ENCODE measurements at regions not wholly inside any gene's neighbourhood (a gene's known extent, or its start where the extent isn't known, plus 50 kb on each side); places are given as distances from the start of the nearest gene placed in this dataset.
"Not testable (repeated sequence)": the region's sequence is repeated elsewhere in the genome, so short reads cannot be mapped to it uniquely, and the experiment has no call there.

- TF ChIP-seq, protein P1, sequence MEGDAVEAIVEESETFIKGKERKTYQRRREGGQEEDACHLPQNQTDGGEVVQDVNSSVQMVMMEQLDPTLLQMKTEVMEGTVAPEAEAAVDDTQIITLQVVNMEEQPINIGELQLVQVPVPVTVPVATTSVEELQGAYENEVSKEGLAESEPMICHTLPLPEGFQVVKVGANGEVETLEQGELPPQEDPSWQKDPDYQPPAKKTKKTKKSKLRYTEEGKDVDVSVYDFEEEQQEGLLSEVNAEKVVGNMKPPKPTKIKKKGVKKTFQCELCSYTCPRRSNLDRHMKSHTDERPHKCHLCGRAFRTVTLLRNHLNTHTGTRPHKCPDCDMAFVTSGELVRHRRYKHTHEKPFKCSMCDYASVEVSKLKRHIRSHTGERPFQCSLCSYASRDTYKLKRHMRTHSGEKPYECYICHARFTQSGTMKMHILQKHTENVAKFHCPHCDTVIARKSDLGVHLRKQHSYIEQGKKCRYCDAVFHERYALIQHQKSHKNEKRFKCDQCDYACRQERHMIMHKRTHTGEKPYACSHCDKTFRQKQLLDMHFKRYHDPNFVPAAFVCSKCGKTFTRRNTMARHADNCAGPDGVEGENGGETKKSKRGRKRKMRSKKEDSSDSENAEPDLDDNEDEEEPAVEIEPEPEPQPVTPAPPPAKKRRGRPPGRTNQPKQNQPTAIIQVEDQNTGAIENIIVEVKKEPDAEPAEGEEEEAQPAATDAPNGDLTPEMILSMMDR (IDR thresholded peaks at IDR 0.05; ENCODE audit: low read depth, low read length, missing control alignments) = no peak
- no peak overlapping the region for H3K4me3 ChIP-seq (ENCODE audit: low read depth, low read length)
- no peak for DNase-seq (ENCODE audit: low read depth)
Measured at GRCh38 chr2:142572346-142573132, 304.9 kb upstream of the KYNU start.

DNA sequence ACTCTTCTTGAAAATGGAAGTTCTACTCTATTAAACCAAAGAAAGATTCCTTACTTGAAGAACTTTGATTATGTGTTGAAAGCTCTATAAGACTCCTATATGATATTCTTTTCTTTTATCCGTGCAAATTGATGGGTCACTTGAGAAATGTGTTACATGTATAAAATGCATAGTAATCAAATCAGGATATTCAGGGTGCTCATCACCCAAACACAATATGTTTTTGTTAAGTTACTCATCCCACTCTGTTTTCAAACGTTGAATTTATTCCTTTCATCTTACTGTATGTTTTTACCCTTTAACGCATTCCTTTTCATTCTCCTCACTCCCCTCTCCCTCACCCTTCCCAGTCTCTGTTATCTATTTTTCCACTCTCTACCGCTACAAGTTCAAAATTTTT is 305.5 kb upstream of the KYNU start:
- no peak overlapping the region for H3K4me3 ChIP-seq (ENCODE audit: low read depth, low read length)
- no peak for DNase-seq (ENCODE audit: low read depth)
- TF ChIP-seq, protein P1 (IDR thresholded peaks at IDR 0.05; ENCODE audit: low read depth, low read length, missing control alignments) = no peak

GRCh38 chr2:142562900-142563299 is 314.6 kb upstream of the KYNU start:
- TF ChIP-seq, protein P1 (IDR thresholded peaks at IDR 0.05; ENCODE audit: low read depth, low read length, missing control alignments) = no peak
- H3K4me3 ChIP-seq (ENCODE audit: low read depth, low read length) = no peak overlapping the region
- no peak for DNase-seq (ENCODE audit: low read depth)

DNA sequence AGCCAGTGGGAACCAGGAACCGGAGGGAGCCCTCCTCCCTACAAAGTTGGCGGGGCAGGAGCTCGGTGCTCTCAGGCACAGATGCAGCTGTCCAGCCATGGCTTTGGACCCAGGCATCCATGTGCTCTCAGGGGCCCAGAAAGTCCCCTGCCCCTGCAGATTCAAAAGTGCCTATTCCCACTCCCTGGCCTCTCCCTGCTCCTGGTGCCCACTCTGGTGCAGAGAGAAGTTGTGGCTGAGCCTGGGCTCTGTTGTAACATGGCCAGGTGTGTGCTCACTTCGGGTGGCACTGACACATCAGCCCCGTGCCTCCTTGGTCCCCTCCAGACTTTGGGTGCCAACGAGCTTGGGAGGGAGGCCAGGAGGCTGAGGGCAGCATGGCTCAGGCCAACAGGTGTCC is 315.8 kb upstream of the KYNU start:
- H3K4me3 ChIP-seq (ENCODE audit: low read depth, low read length) = no peak overlapping the region
- DNase-seq (ENCODE audit: low read depth) = no peak

DNA sequence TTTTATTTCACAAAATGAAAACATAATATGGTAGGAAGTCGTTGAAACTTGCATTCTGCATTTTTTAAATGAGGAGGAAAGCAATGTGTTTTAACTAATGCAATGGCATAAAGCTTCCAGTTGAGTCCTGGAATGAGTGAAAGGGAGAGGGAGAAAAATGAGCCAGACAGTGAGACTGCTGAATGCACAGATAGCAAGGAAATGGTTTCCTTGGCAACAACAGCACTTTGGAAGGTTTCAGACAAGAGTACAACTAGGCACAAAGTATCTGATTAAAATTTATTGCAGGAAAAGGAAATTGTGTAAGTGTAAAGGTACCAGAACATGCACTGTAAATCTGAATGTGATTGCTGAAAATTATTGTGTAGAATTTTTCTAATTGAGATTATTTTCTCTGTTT is 320.1 kb upstream of the KYNU start:
- TF ChIP-seq, protein P1 (IDR thresholded peaks at IDR 0.05; ENCODE audit: low read depth, low read length, missing control alignments) = no peak
- no peak overlapping the region for H3K4me3 ChIP-seq (ENCODE audit: low read depth, low read length)
- DNase-seq (ENCODE audit: low read depth) = no peak

More for the DNA sequence above, 315.8 kb upstream of the KYNU start:
- TF ChIP-seq, protein P1 (IDR thresholded peaks at IDR 0.05; ENCODE audit: low read depth, low read length, missing control alignments) = no peak

DNA sequence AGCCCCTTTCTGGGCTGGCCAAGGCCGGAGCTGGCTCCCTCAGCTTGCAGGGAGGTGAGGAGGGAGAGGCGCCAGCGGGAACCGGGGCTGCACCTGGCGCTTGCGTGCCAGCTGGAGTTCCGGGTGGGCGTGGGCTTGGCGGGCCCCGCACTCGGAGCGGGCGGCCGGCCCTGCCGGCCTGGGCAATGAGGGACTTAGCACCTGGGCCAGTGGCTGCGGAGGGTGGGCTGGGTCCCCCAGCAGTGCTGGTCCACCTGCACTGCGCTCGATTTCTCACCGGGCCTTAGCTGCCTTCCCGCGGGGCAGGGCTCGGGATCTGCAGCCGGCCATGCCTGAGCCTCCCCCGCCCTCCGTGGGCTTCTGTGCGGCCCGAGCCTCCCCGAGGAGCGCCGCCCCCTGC is 331.5 kb upstream of the KYNU start:
- not testable (repeated sequence) for DNase-seq (ENCODE audit: low read depth); H3K4me3 ChIP-seq (ENCODE audit: low read depth, low read length)

DNA sequence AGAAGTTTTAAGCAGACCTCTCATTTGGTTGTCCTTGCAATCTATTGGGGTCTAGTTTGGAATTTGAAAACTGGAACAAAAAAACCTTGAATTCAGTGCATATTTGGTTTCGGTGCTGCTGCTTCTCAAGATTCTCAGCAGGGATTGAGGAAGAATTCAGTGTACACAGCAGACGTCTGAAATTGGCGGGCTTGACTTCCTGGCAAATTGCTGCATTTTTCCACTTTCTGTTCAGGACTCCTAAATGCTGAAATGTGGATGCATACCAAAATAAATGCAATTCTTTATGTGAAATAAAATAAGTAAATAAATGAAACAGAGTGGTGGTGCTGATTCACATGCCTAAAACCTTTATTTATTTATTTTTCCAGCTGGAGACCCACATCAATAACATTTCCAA is 332.4 kb upstream of the KYNU start:
- H3K4me3 ChIP-seq (ENCODE audit: low read depth, low read length) = no peak overlapping the region
- TF ChIP-seq, protein P1 (IDR thresholded peaks at IDR 0.05; ENCODE audit: low read depth, low read length, missing control alignments) = no peak

More for the DNA sequence above, 332.4 kb upstream of the KYNU start:
- no peak for DNase-seq (ENCODE audit: low read depth)

All from GM12864 (cell line).